ENCODE measurements at regions not wholly inside any gene's neighbourhood (a gene's known extent, or its start where the extent isn't known, plus 50 kb on each side); places are given as distances from the start of the nearest gene placed in this dataset.

DNA sequence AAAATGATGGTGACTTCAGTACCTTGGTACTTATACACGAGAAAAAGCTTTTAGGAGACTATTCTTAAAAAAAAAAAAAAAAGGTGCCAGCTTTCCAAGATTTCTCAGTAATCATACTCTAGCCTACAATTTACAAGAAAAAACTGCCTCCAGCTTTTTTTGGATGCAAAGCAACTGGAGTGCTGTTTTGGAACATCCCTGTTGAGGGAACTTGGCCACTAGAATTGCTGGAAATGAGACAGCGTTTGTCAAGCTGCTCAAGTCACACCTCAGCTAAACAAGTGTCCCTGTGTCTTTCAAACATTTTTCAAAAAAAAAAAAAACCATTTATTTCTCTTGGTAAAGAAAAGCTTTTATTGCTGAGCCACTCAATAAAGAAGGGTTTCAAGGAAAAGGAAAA, 413.1 kb upstream of the ARGLU1 start:
- no peak overlapping the region for H3K27ac ChIP-seq
- no peak for TF ChIP-seq ZFX (IDR thresholded peaks at IDR 0.05)
- TF ChIP-seq, protein P1, sequence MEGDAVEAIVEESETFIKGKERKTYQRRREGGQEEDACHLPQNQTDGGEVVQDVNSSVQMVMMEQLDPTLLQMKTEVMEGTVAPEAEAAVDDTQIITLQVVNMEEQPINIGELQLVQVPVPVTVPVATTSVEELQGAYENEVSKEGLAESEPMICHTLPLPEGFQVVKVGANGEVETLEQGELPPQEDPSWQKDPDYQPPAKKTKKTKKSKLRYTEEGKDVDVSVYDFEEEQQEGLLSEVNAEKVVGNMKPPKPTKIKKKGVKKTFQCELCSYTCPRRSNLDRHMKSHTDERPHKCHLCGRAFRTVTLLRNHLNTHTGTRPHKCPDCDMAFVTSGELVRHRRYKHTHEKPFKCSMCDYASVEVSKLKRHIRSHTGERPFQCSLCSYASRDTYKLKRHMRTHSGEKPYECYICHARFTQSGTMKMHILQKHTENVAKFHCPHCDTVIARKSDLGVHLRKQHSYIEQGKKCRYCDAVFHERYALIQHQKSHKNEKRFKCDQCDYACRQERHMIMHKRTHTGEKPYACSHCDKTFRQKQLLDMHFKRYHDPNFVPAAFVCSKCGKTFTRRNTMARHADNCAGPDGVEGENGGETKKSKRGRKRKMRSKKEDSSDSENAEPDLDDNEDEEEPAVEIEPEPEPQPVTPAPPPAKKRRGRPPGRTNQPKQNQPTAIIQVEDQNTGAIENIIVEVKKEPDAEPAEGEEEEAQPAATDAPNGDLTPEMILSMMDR (conservative IDR thresholded peaks at IDR 0.05), result no peak

DNA sequence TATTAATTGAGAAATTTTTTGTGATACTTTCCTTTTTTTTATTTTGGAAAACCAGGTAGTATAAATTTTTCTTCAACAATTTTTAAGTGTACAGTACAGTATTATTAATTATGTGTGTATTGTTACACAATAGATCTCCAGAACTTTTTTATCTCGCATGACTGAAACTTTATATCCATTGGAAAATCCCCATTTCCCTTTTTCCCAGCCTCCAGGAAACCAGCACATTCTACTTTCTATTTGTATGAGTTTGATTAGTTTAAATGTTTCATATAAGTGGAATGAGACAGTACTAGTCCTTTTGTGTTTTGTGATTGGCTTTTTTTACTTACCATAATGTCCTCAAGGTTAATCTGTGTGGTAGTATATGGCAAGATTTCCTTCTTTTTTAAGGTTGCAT, 399.5 kb upstream of the ARGLU1 start:
- no peak for TF ChIP-seq ZFX (IDR thresholded peaks at IDR 0.05)
- TF ChIP-seq, protein P1 (conservative IDR thresholded peaks at IDR 0.05), result no peak
- no peak overlapping the region for H3K27ac ChIP-seq

DNA sequence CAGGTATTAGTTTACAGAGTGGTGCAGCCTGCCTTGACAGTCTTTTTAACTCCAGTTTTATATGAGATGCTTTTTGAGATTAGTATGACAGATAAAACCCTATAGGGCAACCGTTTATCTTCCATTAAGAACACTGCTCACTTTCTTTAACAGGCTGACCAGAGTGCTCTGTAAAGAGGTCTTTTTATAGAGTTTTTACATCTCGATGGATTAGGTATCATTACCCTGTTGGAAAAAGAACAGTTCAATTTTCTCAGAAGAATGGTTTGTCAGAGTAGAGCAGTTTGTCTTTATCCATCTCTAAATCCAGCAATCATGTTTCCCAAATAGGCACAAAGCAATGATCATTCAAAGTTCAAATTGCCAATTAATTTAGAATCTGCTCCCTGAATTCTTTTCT, 395.2 kb upstream of the ARGLU1 start:
- H3K27ac ChIP-seq, result no peak overlapping the region
- TF ChIP-seq ZFX (IDR thresholded peaks at IDR 0.05), result no peak
- TF ChIP-seq, protein P1 (conservative IDR thresholded peaks at IDR 0.05), result no peak

GRCh38 chr13:106961651-106962050, 393.7 kb upstream of the ARGLU1 start:
- H3K27ac ChIP-seq, result no peak overlapping the region

GRCh38 chr13:106961216-106961615, 393.3 kb upstream of the ARGLU1 start:
- TF ChIP-seq ZFX (IDR thresholded peaks at IDR 0.05), result no peak
- TF ChIP-seq, protein P1 (conservative IDR thresholded peaks at IDR 0.05), result no peak
- H3K27ac ChIP-seq, result no peak overlapping the region; the same call in 1 of the 2 replicates

More at GRCh38 chr13:106961651-106962050, 393.7 kb upstream of the ARGLU1 start:
- no peak for TF ChIP-seq ZFX (IDR thresholded peaks at IDR 0.05)
- TF ChIP-seq, protein P1 (conservative IDR thresholded peaks at IDR 0.05), result no peak

GRCh38 chr13:106958621-106959048, 390.7 kb upstream of the ARGLU1 start:
- H3K27ac ChIP-seq, result no peak overlapping the region
- TF ChIP-seq, protein P1 (conservative IDR thresholded peaks at IDR 0.05), result no peak
- no peak for TF ChIP-seq ZFX (IDR thresholded peaks at IDR 0.05)

GRCh38 chr13:106942563-106942962, 374.6 kb upstream of the ARGLU1 start:
- no peak for TF ChIP-seq ZFX (IDR thresholded peaks at IDR 0.05)
- TF ChIP-seq, protein P1 (conservative IDR thresholded peaks at IDR 0.05), result no peak
- no peak overlapping the region for H3K27ac ChIP-seq

Measured in C4-2B (cell line).